K562 (cell line): ENCODE measurements at regions not wholly inside any gene's neighbourhood (a gene's known extent, or its start where the extent isn't known, plus 50 kb on each side); places are given as distances from the start of the nearest gene placed in this dataset.
"Not testable (repeated sequence)": the region's sequence is repeated elsewhere in the genome, so short reads cannot be mapped to it uniquely, and the experiment has no call there.

Source experiments
- ATAC-seq: fragments of 200-7000 bp; cut with Tn5 transposase; 3 replicates; pipeline ENCODE4 v1.9.1; 2020; ENCODE audit warnings: moderate library complexity
- BruUV-seq: library from RNA; stranded (reverse); fragments of 400-500 nt; replicated peaks from 2 replicates; lab custom pipeline; 2021; lab: Mats Ljungman, UMichigan
- CTCF ChIA-PET: fragments of 300-600 bp; formaldehyde crosslinking; extraction: SDS; loops from one replicate; lab custom pipeline; 2021; ENCODE audit warnings: low intra/inter-chr PET ratio; lab: Yijun Ruan, JAX
- POLR2A ChIA-PET: fragments of 300-600, 350-650 bp; sonication (Branson Sonifier 250); formaldehyde crosslinking; extraction: SDS; loops from one replicate; lab custom pipeline; 2021; ENCODE audit warnings: antibody characterized with exemption, inconsistent platforms; lab: Yijun Ruan, JAX
- DNase-seq, 4 experiments: peaks; one replicate each; pipeline versions ENCODE4 v3.0.0 to v3.0.0-alpha.2; 2011 to 2018; ENCODE audit warnings: low spot score in 3 of 4, mixed read lengths in 3 of 4; ENCODE audit errors: extremely low read depth in 1 of 4
- FAIRE-seq: peaks from 2 replicates; lab custom pipeline; 2011; peaks lifted over from hg19 to GRCh38; lab: Jason Lieb, UNC
- H2AFZ ChIP-seq: 2 replicates; pipeline ENCODE4 v1.6.0; 2011; ENCODE audit warnings: low read depth, low read length, control low read depth, inconsistent platforms
- H3K27ac ChIP-seq: fragments of 200-600 bp; 3 replicates; pipeline ENCODE4 v1.8.0; 2011; ENCODE audit warnings: low read depth, mild to moderate bottlenecking, control low read depth, inconsistent platforms, low read length, moderate library complexity, mixed read lengths; ENCODE audit errors: extremely low read depth
- H3K27me3 ChIP-seq, 2 experiments: fragments of 300-600 bp in 1 of 2; 2 replicates in 1 of 2; 3 replicates in 1 of 2; pipeline versions ENCODE4 v1.6.0 to v1.8.0; 2011; ENCODE audit warnings: inconsistent platforms in 2 of 2, low read length in 2 of 2, mild to moderate bottlenecking in 1 of 2, mixed read lengths in 1 of 2, moderate library complexity in 1 of 2; ENCODE audit not compliant: control insufficient read depth in 2 of 2, insufficient read depth in 2 of 2
- H3K36me3 ChIP-seq: fragments of 300-600 bp; 3 replicates; pipeline ENCODE4 v1.8.0; 2011; ENCODE audit warnings: mild to moderate bottlenecking, low read length, inconsistent platforms; ENCODE audit not compliant: control insufficient read depth, insufficient read depth
- H3K4me1 ChIP-seq, 2 experiments: fragments of 200-600 bp in 1 of 2; replicated peaks in 1 of 2; 2 replicates in 1 of 2; 3 replicates in 1 of 2; pipeline versions ENCODE4 v1.5.1 to v1.8.0; 2011; ENCODE audit warnings: inconsistent platforms in 2 of 2, low read length in 2 of 2, mild to moderate bottlenecking in 1 of 2, mixed read lengths in 1 of 2, moderate library complexity in 1 of 2; ENCODE audit not compliant: control insufficient read depth in 2 of 2, insufficient read depth in 2 of 2
- H3K4me2 ChIP-seq: 2 replicates; pipeline ENCODE4 v1.6.1; 2011; ENCODE audit warnings: low read length, control low read depth, inconsistent platforms, mixed read lengths; ENCODE audit not compliant: insufficient read depth
- H3K4me3 ChIP-seq: fragments of 200-600 bp; sonication (generic), shearing (Covaris generic); 2 replicates; pipeline ENCODE4 v1.5.1; 2016; ENCODE audit warnings: control low read depth, inconsistent platforms
- H3K79me2 ChIP-seq: fragments of 200-600 bp; 3 replicates; pipeline ENCODE4 v1.8.0; 2011; ENCODE audit warnings: low read length, inconsistent platforms; ENCODE audit not compliant: control insufficient read depth, insufficient read depth
- H3K9ac ChIP-seq, 2 experiments: 2 replicates each; pipeline versions ENCODE4 v1.6.0 to v1.6.1; 2011; ENCODE audit warnings: low read depth in 2 of 2, low read length in 2 of 2, control low read depth in 1 of 2, inconsistent platforms in 1 of 2, mild to moderate bottlenecking in 1 of 2, mixed read lengths in 1 of 2; ENCODE audit not compliant: insufficient read depth in 1 of 2
- H3K9me1 ChIP-seq: one replicate; pipeline ENCODE4 v1.6.0; 2011; ENCODE audit warnings: inconsistent platforms, mild to moderate bottlenecking, low read length, moderate library complexity; ENCODE audit not compliant: control insufficient read depth, insufficient read depth
- H3K9me3 ChIP-seq: replicated peaks from 2 replicates; pipeline ENCODE4 v1.5.1; 2011; ENCODE audit warnings: low read depth, low read length, inconsistent platforms; ENCODE audit not compliant: control insufficient read depth, insufficient read depth
- H4K20me1 ChIP-seq: replicated peaks from 2 replicates; pipeline ENCODE4 v1.6.1; 2011; ENCODE audit warnings: low read length, inconsistent platforms, mixed read lengths; ENCODE audit not compliant: control insufficient read depth, insufficient read depth
- C11orf30 ChIP-seq: fragments of 450-650 bp; IDR thresholded peaks from 2 replicates; pipeline ENCODE4 v1.6.1; 2016; ENCODE audit warnings: low read depth, mild to moderate bottlenecking
- DIDO1 ChIP-seq: fragments of 450-650 bp; IDR thresholded peaks from 2 replicates; pipeline ENCODE4 v1.6.1; 2016; ENCODE audit warnings: low read depth, missing biosample characterization, missing genetic modification characterization
- GATAD2B ChIP-seq: fragments of 450-650 bp; IDR thresholded peaks from 2 replicates; pipeline ENCODE4 v1.6.1; 2017; ENCODE audit warnings: mild to moderate bottlenecking, borderline replicate concordance
- NR2C1 ChIP-seq, 2 experiments: fragments of 450-650 bp; IDR thresholded peaks; 2 replicates each; pipeline ENCODE4 v1.6.1; 2017; ENCODE audit warnings: mild to moderate bottlenecking in 2 of 2, antibody characterized with exemption in 1 of 2, inconsistent platforms in 1 of 2, missing compliant biosample characterization in 1 of 2, missing genetic modification characterization in 1 of 2
- TEAD1 ChIP-seq, 2 experiments: fragments of 450-650 bp in 1 of 2; sonication (generic) in 1 of 2; formaldehyde crosslinking; IDR thresholded peaks; 2 replicates each; pipeline versions ENCODE4 v1.4.0 to v1.8.0; 2020 to 2022; ENCODE audit warnings: mild to moderate bottlenecking in 2 of 2, missing genetic modification reagents in 1 of 2
- ZNF717 ChIP-seq: fragments of 250-450 bp; sonication (Bioruptor Pico); IDR thresholded peaks from 2 replicates; pipeline ENCODE4 v1.5.0; 2021
- WGBS: fragments of 100-300 bp; shearing (Covaris generic); methylation state at CpG from one replicate; pipeline ENCODE4 v1.1.6; 2016; ENCODE audit warnings: low coverage, mixed read lengths; ENCODE audit not compliant: insufficient coverage; ENCODE audit errors: missing lambda C conversion rate; 5-methylcytosine and 5-hydroxymethylcytosine counted together
- in situ Hi-C: fragments of 300-500 bp; cut with MboI; formaldehyde crosslinking; loops from 4 replicates; pipeline ENCODE4 v1.15.0; 2018; ENCODE audit warnings: inconsistent platforms, mixed read lengths
- intact Hi-C: fragments of 100-400 bp; cut with micrococcal nuclease; formaldehyde crosslinking; loops from 2 replicates; pipeline ENCODE4 v1.14.2; 2022
- TF ChIP-seq, protein P1 (sequence below): fragments of 450-650 bp; formaldehyde crosslinking; IDR thresholded peaks from 2 replicates; pipeline ENCODE4 v1.4.0; 2020; ENCODE audit warnings: mild to moderate bottlenecking, moderate library complexity
- TF ChIP-seq, protein P2 (sequence below): IDR thresholded peaks from 2 replicates; pipeline ENCODE4 v1.6.1; 2014; ENCODE audit warnings: antibody characterized with exemption
- TF ChIP-seq, protein P3 (sequence below): sonication (generic); formaldehyde crosslinking; IDR thresholded peaks from 2 replicates; pipeline ENCODE4 v1.8.1; 2023; ENCODE audit warnings: mild to moderate bottlenecking, missing genetic modification reagents

DNA sequence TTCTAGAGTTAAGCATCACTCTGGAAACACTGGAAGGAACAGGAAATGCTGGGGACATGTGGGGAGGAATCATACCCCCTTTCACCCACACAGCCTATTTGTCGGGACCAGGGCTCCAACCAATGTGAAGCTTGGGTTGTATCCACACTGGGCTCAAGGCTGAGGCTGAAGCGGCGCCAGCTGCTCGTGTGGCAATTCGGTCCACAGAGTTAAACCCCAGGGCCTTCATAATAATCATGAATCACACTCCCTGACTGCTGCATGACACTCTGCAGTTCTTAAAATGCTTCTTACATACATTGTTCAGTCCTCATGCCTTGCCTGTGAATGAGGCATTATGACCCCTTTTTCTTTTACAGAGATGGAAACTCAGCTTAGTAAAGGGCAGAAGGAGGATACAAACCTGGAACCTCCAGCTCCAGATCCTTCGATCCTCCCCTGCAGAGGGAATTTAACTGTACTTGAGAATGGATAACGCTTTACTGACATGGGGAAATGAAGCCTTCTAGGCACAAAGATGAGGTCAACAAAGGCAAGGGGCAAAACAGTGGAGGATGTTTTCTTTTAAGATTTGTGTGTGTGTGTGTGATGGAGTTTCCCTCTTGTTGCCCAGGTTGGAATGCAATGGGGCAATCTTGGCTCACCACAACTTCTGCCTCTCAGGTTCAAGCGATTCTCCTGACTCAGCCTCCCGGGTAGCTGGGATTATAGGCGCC is 72.7 kb downstream of the SOX9 start:
- 1% methylated on average over 10 of the region's 10 CpGs for WGBS
- no peak for TF ChIP-seq DIDO1 (tag)
- TF ChIP-seq TEAD1 (CRISPR knock-in tag; IDR thresholded peaks at IDR 0.05), result no peak
- TF ChIP-seq, protein P1, sequence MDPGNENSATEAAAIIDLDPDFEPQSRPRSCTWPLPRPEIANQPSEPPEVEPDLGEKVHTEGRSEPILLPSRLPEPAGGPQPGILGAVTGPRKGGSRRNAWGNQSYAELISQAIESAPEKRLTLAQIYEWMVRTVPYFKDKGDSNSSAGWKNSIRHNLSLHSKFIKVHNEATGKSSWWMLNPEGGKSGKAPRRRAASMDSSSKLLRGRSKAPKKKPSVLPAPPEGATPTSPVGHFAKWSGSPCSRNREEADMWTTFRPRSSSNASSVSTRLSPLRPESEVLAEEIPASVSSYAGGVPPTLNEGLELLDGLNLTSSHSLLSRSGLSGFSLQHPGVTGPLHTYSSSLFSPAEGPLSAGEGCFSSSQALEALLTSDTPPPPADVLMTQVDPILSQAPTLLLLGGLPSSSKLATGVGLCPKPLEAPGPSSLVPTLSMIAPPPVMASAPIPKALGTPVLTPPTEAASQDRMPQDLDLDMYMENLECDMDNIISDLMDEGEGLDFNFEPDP (CRISPR knock-in tag), result no peak
- TF ChIP-seq C11orf30, result no peak
- TF ChIP-seq, protein P2, sequence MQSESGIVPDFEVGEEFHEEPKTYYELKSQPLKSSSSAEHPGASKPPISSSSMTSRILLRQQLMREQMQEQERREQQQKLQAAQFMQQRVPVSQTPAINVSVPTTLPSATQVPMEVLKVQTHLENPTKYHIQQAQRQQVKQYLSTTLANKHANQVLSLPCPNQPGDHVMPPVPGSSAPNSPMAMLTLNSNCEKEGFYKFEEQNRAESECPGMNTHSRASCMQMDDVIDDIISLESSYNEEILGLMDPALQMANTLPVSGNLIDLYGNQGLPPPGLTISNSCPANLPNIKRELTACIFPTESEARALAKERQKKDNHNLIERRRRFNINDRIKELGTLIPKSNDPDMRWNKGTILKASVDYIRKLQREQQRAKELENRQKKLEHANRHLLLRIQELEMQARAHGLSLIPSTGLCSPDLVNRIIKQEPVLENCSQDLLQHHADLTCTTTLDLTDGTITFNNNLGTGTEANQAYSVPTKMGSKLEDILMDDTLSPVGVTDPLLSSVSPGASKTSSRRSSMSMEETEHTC, result no peak
- no peak for TF ChIP-seq ZNF717 (CRISPR knock-in tag)
- TF ChIP-seq, protein P3, sequence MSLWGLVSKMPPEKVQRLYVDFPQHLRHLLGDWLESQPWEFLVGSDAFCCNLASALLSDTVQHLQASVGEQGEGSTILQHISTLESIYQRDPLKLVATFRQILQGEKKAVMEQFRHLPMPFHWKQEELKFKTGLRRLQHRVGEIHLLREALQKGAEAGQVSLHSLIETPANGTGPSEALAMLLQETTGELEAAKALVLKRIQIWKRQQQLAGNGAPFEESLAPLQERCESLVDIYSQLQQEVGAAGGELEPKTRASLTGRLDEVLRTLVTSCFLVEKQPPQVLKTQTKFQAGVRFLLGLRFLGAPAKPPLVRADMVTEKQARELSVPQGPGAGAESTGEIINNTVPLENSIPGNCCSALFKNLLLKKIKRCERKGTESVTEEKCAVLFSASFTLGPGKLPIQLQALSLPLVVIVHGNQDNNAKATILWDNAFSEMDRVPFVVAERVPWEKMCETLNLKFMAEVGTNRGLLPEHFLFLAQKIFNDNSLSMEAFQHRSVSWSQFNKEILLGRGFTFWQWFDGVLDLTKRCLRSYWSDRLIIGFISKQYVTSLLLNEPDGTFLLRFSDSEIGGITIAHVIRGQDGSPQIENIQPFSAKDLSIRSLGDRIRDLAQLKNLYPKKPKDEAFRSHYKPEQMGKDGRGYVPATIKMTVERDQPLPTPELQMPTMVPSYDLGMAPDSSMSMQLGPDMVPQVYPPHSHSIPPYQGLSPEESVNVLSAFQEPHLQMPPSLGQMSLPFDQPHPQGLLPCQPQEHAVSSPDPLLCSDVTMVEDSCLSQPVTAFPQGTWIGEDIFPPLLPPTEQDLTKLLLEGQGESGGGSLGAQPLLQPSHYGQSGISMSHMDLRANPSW (CRISPR knock-in tag), result no peak
- TF ChIP-seq NR2C1 (IDR thresholded peaks at IDR 0.05), result no peak
- TF ChIP-seq NR2C1 (tag; IDR thresholded peaks at IDR 0.05), result no peak
- TF ChIP-seq GATAD2B, result no peak
- Histone ChIP-seq H3K27ac (no peak overlapping the region), H3K4me3 (no peak overlapping the region), H2AFZ (no peak overlapping the region), H3K9me1 (no peaks in the 10 kb centered on the region), H3K79me2 (no peaks in the 10 kb centered on the region), H4K20me1 (no peaks in the 10 kb centered on the region), H3K36me3 (no peaks in the 10 kb centered on the region), H3K4me1 (no peaks in the 10 kb centered on the region), H3K9ac (no peak overlapping the region), H3K27me3 (no peaks in the 10 kb centered on the region), H3K4me2 (no peak overlapping the region), H3K9me3 (no peaks in the 10 kb centered on the region)
- DNase-seq (no peak), FAIRE-seq (no peak), ATAC-seq (no peak)
- BruUV-seq, result no TSS peak
- POLR2A ChIA-PET, result no interaction called here
- intact Hi-C loops, result no loop called here
- in situ Hi-C loops, result no loop called here
- CTCF ChIA-PET, result no interaction called here

DNA sequence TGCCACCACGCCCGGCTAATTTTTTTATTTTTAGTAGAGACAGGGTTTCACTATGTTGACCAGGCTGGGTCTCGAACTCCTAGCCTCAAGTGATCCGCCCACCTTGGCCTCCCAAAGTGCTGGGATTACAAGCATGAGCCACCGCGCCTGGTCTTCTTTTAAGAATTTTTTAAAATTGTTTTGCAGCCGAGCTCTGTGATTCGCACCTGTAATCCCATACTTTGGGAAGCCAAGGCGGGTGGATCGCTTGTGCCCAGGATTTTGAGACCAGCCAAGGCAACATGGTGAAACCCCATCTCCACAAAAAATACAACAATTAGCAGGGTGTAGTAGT is 73.3 kb downstream of the SOX9 start:
- CTCF ChIA-PET, H3K4me2 ChIP-seq, H3K9ac ChIP-seq, H3K4me1 ChIP-seq, POLR2A ChIA-PET, FAIRE-seq, H2AFZ ChIP-seq, ATAC-seq, H4K20me1 ChIP-seq, H3K9me3 ChIP-seq, H3K27ac ChIP-seq, H3K27me3 ChIP-seq, H3K9me1 ChIP-seq, BruUV-seq, in situ Hi-C loops, intact Hi-C loops, H3K79me2 ChIP-seq, H3K36me3 ChIP-seq, H3K4me3 ChIP-seq, DNase-seq: not testable (repeated sequence)
- WGBS, result 0% methylated on average over 10 of the region's 10 CpGs
